ENCODE measurements at regions not wholly inside any gene's neighbourhood (a gene's known extent, or its start where the extent isn't known, plus 50 kb on each side); places are given as distances from the start of the nearest gene placed in this dataset.
A peak's percentile ranks its signal among the peaks of the same experiment; 100 is the strongest.
"Not testable (repeated sequence)": the region's sequence is repeated elsewhere in the genome, so short reads cannot be mapped to it uniquely, and the experiment has no call there.

DNA sequence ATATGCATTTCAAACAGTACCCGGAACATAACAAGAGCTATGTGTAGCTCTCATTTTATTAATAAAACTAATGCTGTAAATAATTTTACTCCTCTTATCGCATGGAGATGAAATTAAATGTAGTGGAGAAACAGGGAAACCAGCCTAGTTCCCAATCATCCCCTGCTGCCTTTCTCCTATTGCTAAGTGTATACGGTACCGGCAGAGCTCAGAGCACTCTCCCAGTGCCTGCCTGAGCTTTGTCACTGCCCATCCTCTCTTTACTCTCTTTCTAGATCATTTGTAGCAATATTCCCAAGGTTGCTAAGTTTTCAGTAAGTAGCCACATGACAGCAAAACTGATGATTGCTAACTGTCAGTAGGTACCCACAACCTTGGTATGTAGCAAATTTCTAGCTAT lies 85.5 kb upstream of the ZSWIM2 start:
- no peak for DNase-seq (ENCODE audit: low read depth)

DNA sequence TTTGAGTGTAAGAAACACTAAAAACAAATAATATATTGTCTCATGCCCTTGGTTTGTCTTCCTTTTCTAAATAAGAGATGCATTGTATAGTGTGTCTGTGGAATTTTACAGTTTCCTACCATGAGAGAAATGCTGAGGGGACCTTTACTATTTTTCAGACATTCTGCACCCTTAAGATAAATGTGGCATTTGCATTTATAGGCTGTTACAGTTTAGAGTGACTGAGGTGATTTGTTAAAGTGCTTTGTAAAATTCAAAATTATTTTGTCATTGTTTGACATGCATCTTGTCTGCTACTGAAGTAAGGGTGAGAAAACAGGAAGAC lies 78.9 kb upstream of the ZSWIM2 start:
- no peak for DNase-seq (ENCODE audit: low read depth)

GRCh38 chr2:186927185-186927866 lies 78.4 kb upstream of the ZSWIM2 start:
- DNase-seq (ENCODE audit: low read depth): no peak

GRCh38 chr2:186925514-186925913 lies 76.5 kb upstream of the ZSWIM2 start:
- DNase-seq (ENCODE audit: low read depth): no peak

DNA sequence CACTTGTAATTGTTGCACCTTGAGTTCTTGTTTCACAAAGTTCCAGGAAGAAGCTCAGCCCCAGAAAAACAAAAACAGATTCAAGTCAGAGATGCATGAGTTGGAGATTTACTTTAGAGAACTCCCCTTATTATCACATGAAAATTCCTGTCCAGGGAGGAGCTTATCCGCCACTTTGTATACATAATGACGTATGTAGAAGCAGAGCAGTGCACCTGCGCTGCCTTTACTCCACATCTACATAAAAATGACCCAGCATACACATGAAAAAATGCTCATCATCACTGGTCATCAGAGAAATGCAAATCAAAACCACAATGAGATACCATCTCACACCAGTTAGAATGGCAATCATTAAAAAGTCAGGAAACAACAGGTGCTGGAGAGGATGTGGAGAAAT lies 73.3 kb upstream of the ZSWIM2 start:
- DNase-seq (ENCODE audit: low read depth): not testable (repeated sequence)

DNA sequence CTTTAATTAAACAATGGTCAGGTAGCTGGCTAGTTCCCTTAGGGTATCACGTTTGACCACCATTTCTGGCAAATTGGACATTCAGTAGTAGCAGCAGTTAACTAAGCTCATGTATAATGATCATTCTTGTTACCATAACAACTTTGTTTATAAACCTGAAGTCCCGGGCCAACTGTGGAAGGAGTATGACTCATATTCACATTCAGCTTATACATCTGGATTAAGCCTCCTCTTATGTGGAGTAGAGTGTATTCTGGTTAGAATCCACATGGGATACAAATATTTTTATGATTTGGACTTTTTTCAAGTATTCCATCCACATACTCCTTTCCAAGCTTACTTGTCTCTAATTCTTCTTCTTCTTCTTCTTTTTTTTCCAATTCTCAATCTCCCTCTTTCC lies 70.3 kb upstream of the ZSWIM2 start:
- DNase-seq (ENCODE audit: low read depth): peak; percentile 77

GRCh38 chr2:186918495-186918894 lies 69.5 kb upstream of the ZSWIM2 start:
- no peak for DNase-seq (ENCODE audit: low read depth)

DNA sequence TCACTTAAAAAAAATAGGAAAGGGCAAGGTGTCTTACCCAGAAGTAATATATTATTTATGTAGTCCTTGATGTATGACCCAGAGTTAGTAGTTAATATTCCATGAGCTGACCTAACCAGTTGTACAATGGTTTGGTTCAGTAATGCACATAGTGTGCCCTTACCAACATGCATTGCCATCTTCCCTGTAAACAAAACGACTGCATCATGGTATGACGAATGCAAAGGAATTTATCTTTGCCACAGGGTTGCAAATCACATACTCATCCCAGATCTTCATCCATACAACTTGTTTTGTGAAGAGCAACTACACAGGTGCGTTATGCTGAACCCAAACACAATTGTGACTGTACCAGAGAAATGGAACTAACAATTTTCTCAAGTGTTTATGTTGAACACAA lies 68.9 kb upstream of the ZSWIM2 start:
- DNase-seq (ENCODE audit: low read depth): peak; percentile 47

DNA sequence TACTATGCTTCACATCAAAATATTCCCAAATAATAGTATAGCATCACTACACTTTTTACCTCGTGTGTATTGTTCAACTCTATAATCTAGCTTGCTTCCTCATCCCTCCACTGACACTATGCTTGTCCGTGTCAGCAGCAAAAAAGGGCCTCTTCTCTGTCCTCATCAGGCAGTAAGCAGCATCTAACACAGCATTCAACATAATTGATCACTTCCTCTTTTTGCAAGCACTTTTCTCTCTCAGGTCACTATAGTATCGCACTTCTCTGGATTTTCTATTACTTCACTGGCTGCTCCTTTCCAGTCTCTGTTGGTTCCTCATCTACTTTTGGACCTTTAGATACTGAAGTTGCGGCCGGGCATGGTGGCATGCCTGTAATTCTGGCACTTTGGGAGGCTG lies 64.9 kb upstream of the ZSWIM2 start:
- DNase-seq (ENCODE audit: low read depth): no peak

DNA sequence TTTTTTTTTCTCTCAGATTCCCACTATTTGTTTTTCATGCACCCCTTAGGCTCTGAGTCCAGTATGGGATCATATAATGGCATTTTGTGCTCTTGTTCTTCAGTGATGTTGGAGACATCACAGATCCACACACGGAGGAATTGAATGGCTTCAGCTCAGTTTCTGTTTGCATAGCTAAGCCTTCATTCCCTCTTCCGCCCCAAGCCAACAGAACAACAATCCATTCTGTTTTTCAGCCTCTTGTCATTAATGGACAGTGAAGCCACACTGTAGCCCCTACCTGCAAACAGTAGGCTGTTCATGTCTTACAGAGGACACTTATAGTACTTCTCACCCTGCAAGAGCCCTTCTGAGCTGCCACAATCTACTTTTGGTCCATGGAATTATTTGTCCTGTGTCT lies 64.0 kb upstream of the ZSWIM2 start:
- DNase-seq (ENCODE audit: low read depth): no peak

- DNase-seq (ENCODE audit: low read depth): no peak
Observed at GRCh38 chr2:186911551-186912085, 62.6 kb upstream of the ZSWIM2 start.

- no peak for DNase-seq (ENCODE audit: low read depth)
Observed at GRCh38 chr2:186910996-186911395, 62.0 kb upstream of the ZSWIM2 start.

- no peak for DNase-seq (ENCODE audit: low read depth)
Observed at GRCh38 chr2:186909095-186909494, 60.1 kb upstream of the ZSWIM2 start.

GRCh38 chr2:186907897-186908296 lies 58.9 kb upstream of the ZSWIM2 start:
- DNase-seq (ENCODE audit: low read depth): no peak

GRCh38 chr2:186903216-186903615 lies 54.2 kb upstream of the ZSWIM2 start:
- DNase-seq (ENCODE audit: low read depth): peak; percentile 11

Measured in M059J (cell line).